Esophagus squamous epithelium (tissue), 4 donors: ENCODE measurements at regions not wholly inside any gene's neighbourhood (a gene's known extent, or its start where the extent isn't known, plus 50 kb on each side); places are given as distances from the start of the nearest gene placed in this dataset.

Experiments
- CTCF ChIP-seq, 6 experiments: fragments of 450-650 bp in 4 of 6; fragments of 200-600 bp in 2 of 6; sonication (generic) in 2 of 6; IDR thresholded peaks; one replicate each; pipeline ENCODE4 v1.5.1; 2016 to 2019; ENCODE audit warnings: antibody characterized with exemption in 6 of 6, mild to moderate bottlenecking in 4 of 6, moderate library complexity in 4 of 6
- POLR2A ChIP-seq, 4 donors: fragments of 450-650 bp; IDR thresholded peaks; one replicate each; pipeline ENCODE4 v1.6.1; 2017; ENCODE audit warnings: antibody characterized with exemption in 4 of 4, mild to moderate bottlenecking in 4 of 4, moderate library complexity in 3 of 4

- TF ChIP-seq CTCF (IDR thresholded peaks at IDR 0.05) (no peak), POLR2A (IDR thresholded peaks at IDR 0.05) (no peak)
Measured at GRCh38 chr5:96023518-96023917, 61.9 kb upstream of the ELL2 start.
